Erythroblast (primary cell): ENCODE measurements at regions not wholly inside any gene's neighbourhood (a gene's known extent, or its start where the extent isn't known, plus 50 kb on each side); places are given as distances from the start of the nearest gene placed in this dataset.

Source experiments
- GATA1 ChIP-seq: IDR thresholded peaks from 2 replicates; pipeline ENCODE4 v1.6.1; 2011; ENCODE audit warnings: low read depth, mild to moderate bottlenecking, control low read depth, low read length, moderate library complexity
- POLR2A ChIP-seq: IDR thresholded peaks from 2 replicates; pipeline ENCODE4 v1.6.1; 2011; ENCODE audit warnings: mild to moderate bottlenecking, low read length

GRCh38 chr6:139448998-139449610, 74.7 kb upstream of the CITED2 start:
- TF ChIP-seq POLR2A (no peak), GATA1 (no peak)
